Fibroblast of lung (primary cell): ENCODE measurements at regions not wholly inside any gene's neighbourhood (a gene's known extent, or its start where the extent isn't known, plus 50 kb on each side); places are given as distances from the start of the nearest gene placed in this dataset.

Source experiments
- DNase-seq, 2 donors: peaks; one replicate each; pipeline versions ENCODE4 v3.0.0 to v3.0.0-alpha.2; 2010; ENCODE audit warnings: low read depth in 2 of 2
- H2AFZ ChIP-seq: 2 replicates; pipeline ENCODE4 v1.5.1; 2012; ENCODE audit warnings: low read length, control low read depth, inconsistent platforms
- H3K27ac ChIP-seq: 2 replicates; pipeline ENCODE4 v1.5.1; 2011; ENCODE audit warnings: low read length, control low read depth; ENCODE audit not compliant: insufficient read depth
- H3K27me3 ChIP-seq: 2 replicates; pipeline ENCODE4 v1.5.1; 2011; ENCODE audit warnings: mild to moderate bottlenecking, low read length; ENCODE audit not compliant: control insufficient read depth, insufficient read depth
- H3K36me3 ChIP-seq: 2 replicates; pipeline ENCODE4 v1.5.1; 2011; ENCODE audit warnings: low read length; ENCODE audit not compliant: control insufficient read depth, insufficient read depth
- H3K4me1 ChIP-seq: 2 replicates; pipeline ENCODE4 v1.5.1; 2011; ENCODE audit warnings: low read length; ENCODE audit not compliant: control insufficient read depth, insufficient read depth; ENCODE audit errors: extremely low read depth
- H3K4me2 ChIP-seq: 2 replicates; pipeline ENCODE4 v1.5.1; 2011; ENCODE audit warnings: low read length, control low read depth; ENCODE audit not compliant: insufficient read depth; ENCODE audit errors: extremely low read depth
- H3K4me3 ChIP-seq, 4 experiments: fragments of 200-600 bp in 1 of 4; sonication (generic) in 1 of 4; replicated peaks in 1 of 4; 2 replicates each; pipeline ENCODE4 v1.5.1; 2011 to 2016; ENCODE audit warnings: low read length in 4 of 4, low read depth in 3 of 4, mild to moderate bottlenecking in 3 of 4, control low read depth in 2 of 4, inconsistent platforms in 1 of 4, mixed read lengths in 1 of 4; ENCODE audit not compliant: insufficient read depth in 1 of 4; ENCODE audit errors: control extremely low read depth in 1 of 4
- H3K79me2 ChIP-seq: 2 replicates; pipeline ENCODE4 v1.5.1; 2012; ENCODE audit warnings: mild to moderate bottlenecking, low read length, inconsistent platforms; ENCODE audit not compliant: control insufficient read depth, insufficient read depth
- H3K9ac ChIP-seq: 2 replicates; pipeline ENCODE4 v1.5.1; 2011; ENCODE audit warnings: mild to moderate bottlenecking, low read length, control low read depth; ENCODE audit not compliant: insufficient read depth
- H3K9me3 ChIP-seq: 2 replicates; pipeline ENCODE4 v1.5.1; 2012; ENCODE audit warnings: low read depth, low read length; ENCODE audit not compliant: control insufficient read depth, insufficient read depth
- H4K20me1 ChIP-seq: 2 replicates; pipeline ENCODE4 v1.5.1; 2011; ENCODE audit warnings: low read length; ENCODE audit not compliant: control insufficient read depth, insufficient read depth; ENCODE audit errors: extremely low read depth
- EZH2 ChIP-seq: IDR thresholded peaks from 2 replicates; pipeline ENCODE4 v1.5.1; 2012; ENCODE audit warnings: low read length, control low read depth, mild to moderate bottlenecking; ENCODE audit errors: missing control alignments
- TF ChIP-seq, protein P1 (sequence below), 2 donors: IDR thresholded peaks in 1 of 2; conservative IDR thresholded peaks in 1 of 2; 1 replicate in 1 of 2; 2 replicates in 1 of 2; pipeline ENCODE4 v1.5.1; 2011 to 2012; ENCODE audit warnings: low read length in 2 of 2, control low read depth in 1 of 2, inconsistent platforms in 1 of 2, low read depth in 1 of 2, mild to moderate bottlenecking in 1 of 2

DNA sequence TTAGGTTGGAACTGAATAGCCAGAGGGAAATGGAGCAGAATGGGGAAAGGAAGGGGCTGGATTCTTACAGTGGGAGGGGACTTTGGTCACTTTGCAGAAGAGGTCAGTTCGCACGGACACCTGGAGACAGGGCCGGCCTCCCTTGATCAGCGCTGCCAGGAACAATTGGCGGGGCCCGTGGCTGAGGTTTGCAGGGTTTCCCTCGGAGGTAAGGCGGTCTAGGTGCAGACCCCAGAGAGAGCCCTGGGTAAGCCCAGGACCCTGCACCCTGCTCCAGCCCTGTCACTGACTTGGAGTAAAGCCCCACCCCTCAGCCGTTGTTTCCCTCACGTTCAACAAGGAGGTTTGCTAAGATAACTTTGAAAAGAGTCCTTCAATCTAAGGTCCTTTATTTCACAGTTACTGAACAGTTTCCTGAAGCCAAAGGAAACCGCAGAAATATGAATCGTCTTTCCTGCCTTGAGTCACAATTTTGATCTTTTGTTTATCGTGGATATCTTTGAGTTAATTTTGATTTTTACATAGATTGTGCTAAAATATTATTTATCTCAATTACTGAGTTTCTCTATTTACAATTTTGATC, 231.4 kb upstream of the RTL1 start:
- Histone ChIP-seq H2AFZ (no peak overlapping the region), H3K4me1 (no peaks in the 10 kb centered on the region), H4K20me1 (no peaks in the 10 kb centered on the region), H3K27me3 (no peaks in the 10 kb centered on the region), H3K4me3 (no peak overlapping the region), H3K4me2 (no peak overlapping the region), H3K27ac (no peak overlapping the region), H3K36me3 (no peaks in the 10 kb centered on the region), H3K9me3 (no peaks in the 10 kb centered on the region), H3K9ac (no peak overlapping the region), H3K79me2 (no peaks in the 10 kb centered on the region)
- TF ChIP-seq, protein P1, sequence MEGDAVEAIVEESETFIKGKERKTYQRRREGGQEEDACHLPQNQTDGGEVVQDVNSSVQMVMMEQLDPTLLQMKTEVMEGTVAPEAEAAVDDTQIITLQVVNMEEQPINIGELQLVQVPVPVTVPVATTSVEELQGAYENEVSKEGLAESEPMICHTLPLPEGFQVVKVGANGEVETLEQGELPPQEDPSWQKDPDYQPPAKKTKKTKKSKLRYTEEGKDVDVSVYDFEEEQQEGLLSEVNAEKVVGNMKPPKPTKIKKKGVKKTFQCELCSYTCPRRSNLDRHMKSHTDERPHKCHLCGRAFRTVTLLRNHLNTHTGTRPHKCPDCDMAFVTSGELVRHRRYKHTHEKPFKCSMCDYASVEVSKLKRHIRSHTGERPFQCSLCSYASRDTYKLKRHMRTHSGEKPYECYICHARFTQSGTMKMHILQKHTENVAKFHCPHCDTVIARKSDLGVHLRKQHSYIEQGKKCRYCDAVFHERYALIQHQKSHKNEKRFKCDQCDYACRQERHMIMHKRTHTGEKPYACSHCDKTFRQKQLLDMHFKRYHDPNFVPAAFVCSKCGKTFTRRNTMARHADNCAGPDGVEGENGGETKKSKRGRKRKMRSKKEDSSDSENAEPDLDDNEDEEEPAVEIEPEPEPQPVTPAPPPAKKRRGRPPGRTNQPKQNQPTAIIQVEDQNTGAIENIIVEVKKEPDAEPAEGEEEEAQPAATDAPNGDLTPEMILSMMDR (conservative IDR thresholded peaks at IDR 0.05 in 1 of 2, IDR thresholded peaks at IDR 0.05 in 1 of 2; ENCODE audit: low read depth in 1 of 2, low read length in 2 of 2): no peak
- no peak for TF ChIP-seq EZH2
- DNase-seq: no peak

DNA sequence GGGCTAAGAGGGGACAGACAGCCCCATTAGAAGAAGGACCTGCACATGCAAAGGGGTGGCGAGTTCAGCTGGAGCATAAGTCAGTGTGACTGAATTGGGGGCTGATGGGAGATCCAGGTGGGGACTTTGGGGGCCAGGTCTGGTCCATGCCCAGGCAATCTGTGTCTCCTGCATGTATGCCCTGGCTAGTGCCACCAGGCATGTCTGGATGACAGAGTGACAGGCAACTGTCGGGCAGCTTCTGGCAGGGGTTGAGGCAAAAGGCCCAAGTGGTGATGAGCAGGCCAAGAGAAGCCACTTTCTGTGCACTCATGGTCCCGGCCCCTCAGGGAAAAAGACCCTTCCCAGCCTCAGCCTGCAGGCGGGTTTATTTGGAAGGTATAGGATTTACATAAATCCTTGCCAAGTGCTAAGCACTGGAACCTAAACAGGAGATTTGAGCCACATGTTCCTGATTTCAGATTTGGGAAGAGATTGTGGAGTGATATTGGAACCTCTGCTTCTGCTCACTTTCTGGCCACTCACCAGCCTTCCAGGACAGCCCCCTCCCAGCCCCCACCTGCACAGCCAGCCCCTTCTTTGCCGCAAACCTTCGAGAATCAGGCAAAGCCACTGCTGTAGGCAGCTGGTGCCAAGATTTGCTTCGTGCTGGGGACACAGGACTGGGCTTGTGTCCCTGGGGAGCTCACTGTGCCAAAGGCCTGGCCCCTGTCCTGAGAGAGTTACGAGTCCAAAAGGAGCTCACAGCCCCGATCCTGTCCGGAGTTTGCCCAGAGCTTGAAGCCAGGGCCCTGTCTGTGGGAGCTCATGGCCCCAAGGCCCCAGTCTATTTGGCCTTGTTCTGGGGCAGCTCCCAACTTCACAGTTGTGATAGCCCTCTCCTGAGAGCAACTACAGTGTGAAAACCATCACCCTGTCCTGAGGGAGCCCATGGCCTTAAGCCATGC, 232.5 kb upstream of the RTL1 start:
- H3K36me3 ChIP-seq: no peaks in the 10 kb centered on the region
- no peaks in the 10 kb centered on the region for H4K20me1 ChIP-seq
- no peak overlapping the region for H3K4me3 ChIP-seq
- H3K79me2 ChIP-seq: no peaks in the 10 kb centered on the region
- DNase-seq: no peak
- TF ChIP-seq EZH2: no peak
- TF ChIP-seq, protein P1 (conservative IDR thresholded peaks at IDR 0.05 in 1 of 2, IDR thresholded peaks at IDR 0.05 in 1 of 2; ENCODE audit: low read depth in 1 of 2, low read length in 2 of 2): no peak
- H3K9me3 ChIP-seq: no peaks in the 10 kb centered on the region
- no peaks in the 10 kb centered on the region for H3K27me3 ChIP-seq
- H3K27ac ChIP-seq: no peak overlapping the region
- H3K4me2 ChIP-seq: no peak overlapping the region
- no peak overlapping the region for H3K9ac ChIP-seq
- H2AFZ ChIP-seq: no peak overlapping the region
- no peaks in the 10 kb centered on the region for H3K4me1 ChIP-seq

- H3K36me3 ChIP-seq: no peaks in the 10 kb centered on the region
- DNase-seq: no peak
- TF ChIP-seq, protein P1 (conservative IDR thresholded peaks at IDR 0.05 in 1 of 2, IDR thresholded peaks at IDR 0.05 in 1 of 2; ENCODE audit: low read depth in 1 of 2, low read length in 2 of 2): no peak
- no peak for TF ChIP-seq EZH2
- no peak overlapping the region for H3K9ac ChIP-seq
- H3K4me3 ChIP-seq: no peak overlapping the region
- no peaks in the 10 kb centered on the region for H3K27me3 ChIP-seq
- H2AFZ ChIP-seq: no peak overlapping the region
- H3K4me2 ChIP-seq: no peak overlapping the region
- no peaks in the 10 kb centered on the region for H3K9me3 ChIP-seq
- H3K4me1 ChIP-seq: no peaks in the 10 kb centered on the region
- H3K79me2 ChIP-seq: no peaks in the 10 kb centered on the region
- H3K27ac ChIP-seq: no peak overlapping the region
- H4K20me1 ChIP-seq: no peaks in the 10 kb centered on the region
These were observed 233.7 kb upstream of the RTL1 start for GRCh38 chr14:101137234-101137633.
